Suprapubic skin (tissue), 3 donors: ENCODE measurements at regions not wholly inside any gene's neighbourhood (a gene's known extent, or its start where the extent isn't known, plus 50 kb on each side); places are given as distances from the start of the nearest gene placed in this dataset.

ENCODE experiments used
- CTCF ChIP-seq, 2 donors: fragments of 200-600 bp in 1 of 2; fragments of 450-650 bp in 1 of 2; sonication (generic) in 1 of 2; IDR thresholded peaks; one replicate each; pipeline ENCODE4 v1.5.1; 2016 to 2019; ENCODE audit warnings: antibody characterized with exemption in 2 of 2, mild to moderate bottlenecking in 1 of 2, moderate library complexity in 1 of 2
- POLR2AphosphoS5 ChIP-seq, 3 donors: sonication (generic); formaldehyde crosslinking; IDR thresholded peaks; one replicate each; pipeline ENCODE4 v1.6.1; 2017; ENCODE audit warnings: antibody characterized with exemption in 3 of 3

GRCh38 chr20:53831228-53831627 lies 237.6 kb upstream of the ZNF217 start:
- TF ChIP-seq CTCF (IDR thresholded peaks at IDR 0.05), result no peak
- TF ChIP-seq POLR2AphosphoS5 (IDR thresholded peaks at IDR 0.05), result no peak
